HG03108 (cell line): ENCODE measurements at regions not wholly inside any gene's neighbourhood (a gene's known extent, or its start where the extent isn't known, plus 50 kb on each side); places are given as distances from the start of the nearest gene placed in this dataset.
"Not testable (repeated sequence)": the region's sequence is repeated elsewhere in the genome, so short reads cannot be mapped to it uniquely, and the experiment has no call there.

Source experiments
- ATAC-seq: cut with Tn5 transposase; IDR thresholded peaks from one replicate; pipeline ENCODE4 v1.9.1; 2021; ENCODE audit warnings: moderate library complexity; ENCODE audit not compliant: unreplicated experiment

DNA sequence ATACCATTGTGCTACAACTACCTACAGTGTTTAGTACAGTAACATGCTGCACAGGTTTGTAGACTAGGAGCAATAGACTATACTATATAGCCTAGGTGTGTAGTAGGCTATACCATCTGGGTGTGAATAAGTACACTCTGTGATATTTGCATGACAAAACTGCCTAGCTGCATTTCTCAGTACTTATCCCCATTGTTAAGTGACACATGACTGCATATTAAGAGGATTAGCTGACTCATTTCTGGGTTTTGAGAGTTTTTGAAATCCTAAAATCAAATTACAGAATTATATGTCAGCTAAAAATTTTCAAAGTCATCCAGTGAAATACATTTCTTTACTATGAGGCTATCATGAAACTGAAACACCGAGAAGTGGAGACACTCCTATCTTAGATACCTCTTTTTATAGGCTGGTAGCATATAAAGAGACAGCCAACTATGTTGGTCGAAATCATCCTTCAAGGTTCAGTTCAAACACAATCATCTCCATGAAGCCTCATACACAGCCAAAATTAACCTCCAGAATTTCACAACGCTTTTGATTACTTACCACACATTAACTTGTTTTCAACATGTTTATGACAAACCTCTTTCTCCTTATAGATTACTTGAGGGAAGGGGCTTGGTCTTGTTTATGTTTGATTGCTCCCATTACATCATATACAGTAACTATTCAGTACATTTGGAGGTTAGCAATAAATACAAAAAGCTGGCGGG, 89.8 kb upstream of the ANK3 start:
- ATAC-seq = no peak

GRCh38 chr10:60476451-60476850, 86.8 kb upstream of the ANK3 start:
- ATAC-seq = no peak

GRCh38 chr10:60473557-60473956, 83.9 kb upstream of the ANK3 start:
- ATAC-seq = no peak

GRCh38 chr10:60470091-60470490, 80.4 kb upstream of the ANK3 start:
- no peak for ATAC-seq

DNA sequence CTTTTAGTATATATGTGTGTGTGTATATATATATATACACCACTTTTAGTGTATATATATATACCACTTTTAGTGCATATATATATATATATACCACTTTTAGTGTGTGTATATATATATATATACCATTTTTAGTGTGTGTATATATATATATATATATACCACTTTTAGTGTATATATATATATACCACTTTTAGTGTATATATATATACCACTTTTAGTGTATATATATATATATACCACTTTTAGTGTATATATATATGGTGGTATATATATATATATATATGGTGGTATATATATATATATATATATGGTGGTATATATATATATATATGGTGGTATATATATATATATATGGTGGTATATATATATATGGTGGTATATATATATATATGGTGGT, 79.5 kb upstream of the ANK3 start:
- not testable (repeated sequence) for ATAC-seq

GRCh38 chr10:60467202-60467546, 77.5 kb upstream of the ANK3 start:
- ATAC-seq = no peak

DNA sequence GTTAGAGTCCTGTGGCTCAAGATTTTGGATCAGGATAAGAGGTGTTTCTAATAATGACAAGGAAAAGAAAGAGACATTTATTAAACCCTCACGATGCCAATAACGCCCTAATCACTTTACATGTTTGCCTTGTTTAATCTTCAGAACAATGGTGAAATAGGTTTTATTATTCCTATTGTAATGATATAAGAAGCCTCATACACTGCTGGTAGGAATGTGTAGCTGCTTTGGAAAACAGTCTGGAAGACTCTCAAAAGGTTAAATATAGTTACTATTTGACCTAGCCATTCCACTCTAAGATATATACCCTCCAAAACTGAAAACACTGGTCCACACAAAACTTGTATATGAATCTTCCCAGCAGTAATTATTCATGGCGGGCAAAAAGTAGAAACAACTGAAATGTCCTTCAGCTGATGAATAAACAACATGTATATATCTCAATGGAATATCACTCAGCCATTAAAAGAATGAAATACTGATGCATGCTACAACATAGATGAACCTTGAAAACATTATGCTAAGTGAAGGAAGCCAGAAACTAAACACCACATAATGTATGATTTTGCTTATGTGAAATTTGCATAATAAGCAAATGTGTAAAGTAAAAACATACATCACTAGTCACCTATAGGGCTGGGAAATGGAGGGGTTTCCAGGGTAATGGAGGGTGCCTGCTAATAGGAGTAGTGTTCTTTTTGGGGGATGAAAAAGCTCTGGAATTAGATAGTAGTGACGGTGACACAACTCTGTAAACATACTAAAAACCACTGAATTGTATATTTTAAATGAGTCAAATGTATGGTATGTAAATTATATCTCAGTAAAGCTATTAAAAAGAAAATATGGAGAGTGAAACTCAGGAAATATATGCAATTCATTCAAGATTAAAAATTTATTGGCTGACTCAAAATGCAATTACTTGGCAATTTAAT, 76.9 kb upstream of the ANK3 start:
- ATAC-seq = no peak

GRCh38 chr10:60465801-60466200, 76.1 kb upstream of the ANK3 start:
- no peak for ATAC-seq

- ATAC-seq = no peak
Observed at GRCh38 chr10:60464659-60465058, 75.0 kb upstream of the ANK3 start.

GRCh38 chr10:60463746-60464145, 74.1 kb upstream of the ANK3 start:
- no peak for ATAC-seq

DNA sequence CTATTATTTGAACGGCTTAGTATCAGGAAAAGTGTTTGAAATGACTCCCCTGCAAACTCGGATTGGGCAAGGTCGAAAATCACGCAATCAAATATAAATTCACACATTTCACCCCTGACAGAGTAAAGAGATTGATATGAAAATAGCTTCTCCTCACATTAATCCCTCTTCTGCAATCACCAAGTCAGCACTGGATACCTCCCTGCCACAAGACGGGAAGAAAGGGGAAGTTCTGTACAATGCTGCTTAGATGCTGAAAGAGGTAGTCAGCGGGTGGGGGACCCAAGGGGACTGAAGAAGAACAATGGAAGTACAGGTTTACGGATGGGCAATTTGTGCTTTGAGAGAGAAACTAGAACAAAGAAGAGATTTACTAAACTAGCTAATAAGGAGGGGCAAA, 72.0 kb upstream of the ANK3 start:
- ATAC-seq = no peak

DNA sequence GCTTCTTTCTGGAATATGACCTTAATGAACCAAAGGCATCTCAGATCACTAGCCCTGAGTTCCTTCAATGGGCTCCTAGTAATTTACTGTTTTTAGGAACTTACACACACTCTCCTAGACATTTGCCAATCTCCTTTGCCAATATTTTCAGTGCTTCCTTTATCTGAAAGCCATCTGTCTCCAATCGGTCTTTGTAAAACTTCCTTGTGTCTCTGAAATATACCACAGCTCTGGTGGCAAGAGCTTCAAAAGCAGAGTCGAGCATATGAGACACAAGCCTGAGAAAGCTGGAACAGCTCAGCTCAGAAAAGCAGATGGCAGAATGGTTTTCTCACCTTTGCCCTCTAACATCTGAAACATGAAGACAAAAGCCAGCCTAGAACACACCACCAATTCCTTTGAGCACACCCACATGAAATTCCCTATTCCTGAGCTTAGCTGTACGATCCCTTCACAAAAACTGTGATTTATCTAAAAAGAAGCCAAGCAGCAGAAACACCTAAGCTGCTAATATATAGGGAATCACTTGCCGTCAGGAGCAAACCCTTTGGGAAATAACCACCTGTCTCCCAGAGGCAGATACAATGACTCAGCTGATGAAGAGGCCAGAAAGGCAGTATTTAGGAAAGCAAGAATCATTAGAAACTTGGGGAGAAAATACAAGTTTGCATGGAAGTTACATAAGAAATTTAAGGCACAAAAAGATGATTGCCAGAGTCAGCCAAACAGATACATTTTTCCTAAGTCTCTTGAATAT, 70.2 kb upstream of the ANK3 start:
- no peak for ATAC-seq

GRCh38 chr10:60456053-60456452, 66.4 kb upstream of the ANK3 start:
- ATAC-seq = no peak

DNA sequence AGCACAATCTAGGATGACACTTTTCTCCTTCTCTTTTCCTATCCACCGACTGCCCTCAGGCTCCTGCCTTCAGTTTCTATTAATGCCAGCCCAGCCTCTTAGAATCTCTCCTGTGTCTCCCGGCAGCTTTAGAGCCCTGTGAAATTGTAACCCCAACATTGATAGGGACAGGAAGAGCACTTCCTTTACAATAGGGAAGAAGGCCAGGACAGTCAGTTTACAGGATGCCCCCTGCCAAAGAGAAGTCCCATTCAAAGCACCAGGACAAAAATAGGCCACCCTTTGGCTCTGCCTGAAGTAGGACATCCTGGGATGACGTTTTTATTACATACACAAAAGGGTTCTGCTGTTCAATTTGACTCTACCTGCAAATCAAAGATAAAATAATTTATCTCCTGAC, 64.7 kb upstream of the ANK3 start:
- no peak for ATAC-seq

DNA sequence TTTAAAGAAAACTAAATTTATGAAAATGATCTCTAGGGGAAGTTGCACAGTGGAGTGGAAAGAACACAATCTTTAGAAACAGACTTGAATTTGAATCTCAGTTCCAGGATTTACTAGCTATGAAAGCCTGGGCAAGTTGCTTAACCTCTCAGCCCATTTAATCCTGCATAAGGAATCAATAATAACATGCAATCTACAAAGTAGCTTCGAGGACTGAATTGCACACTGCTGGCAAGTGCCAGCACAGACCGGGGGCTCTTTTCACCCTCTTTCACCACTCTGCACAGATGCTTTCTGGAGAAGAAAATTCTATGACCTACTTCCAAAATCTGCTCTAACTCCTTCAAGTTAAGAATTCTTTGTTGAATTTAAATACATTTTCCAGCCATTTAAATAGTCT, 63.4 kb upstream of the ANK3 start:
- ATAC-seq = no peak

DNA sequence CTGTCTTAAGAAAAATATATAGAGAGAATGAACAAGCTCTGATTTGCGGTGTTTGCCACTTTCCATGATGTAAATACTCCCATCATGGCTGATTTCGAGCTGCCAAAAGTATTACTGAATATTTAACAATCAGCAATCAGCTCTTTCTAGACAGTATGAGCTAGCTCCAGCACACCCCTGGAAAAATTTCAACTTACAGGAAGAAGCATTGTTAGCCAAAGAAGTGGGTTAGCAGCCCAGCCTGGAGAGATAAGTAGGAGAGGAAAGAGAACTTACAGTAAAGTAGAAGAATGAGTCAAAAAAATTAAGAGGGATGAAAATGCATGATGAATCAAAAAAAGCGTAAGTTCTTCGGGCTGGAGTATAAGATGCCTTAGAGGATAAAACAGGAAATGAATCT, 60.6 kb upstream of the ANK3 start:
- ATAC-seq = no peak

- ATAC-seq = no peak
Observed at GRCh38 chr10:60448246-60448645, 58.6 kb upstream of the ANK3 start.

- ATAC-seq = no peak
Observed at GRCh38 chr10:60446851-60447250, 57.2 kb upstream of the ANK3 start.

DNA sequence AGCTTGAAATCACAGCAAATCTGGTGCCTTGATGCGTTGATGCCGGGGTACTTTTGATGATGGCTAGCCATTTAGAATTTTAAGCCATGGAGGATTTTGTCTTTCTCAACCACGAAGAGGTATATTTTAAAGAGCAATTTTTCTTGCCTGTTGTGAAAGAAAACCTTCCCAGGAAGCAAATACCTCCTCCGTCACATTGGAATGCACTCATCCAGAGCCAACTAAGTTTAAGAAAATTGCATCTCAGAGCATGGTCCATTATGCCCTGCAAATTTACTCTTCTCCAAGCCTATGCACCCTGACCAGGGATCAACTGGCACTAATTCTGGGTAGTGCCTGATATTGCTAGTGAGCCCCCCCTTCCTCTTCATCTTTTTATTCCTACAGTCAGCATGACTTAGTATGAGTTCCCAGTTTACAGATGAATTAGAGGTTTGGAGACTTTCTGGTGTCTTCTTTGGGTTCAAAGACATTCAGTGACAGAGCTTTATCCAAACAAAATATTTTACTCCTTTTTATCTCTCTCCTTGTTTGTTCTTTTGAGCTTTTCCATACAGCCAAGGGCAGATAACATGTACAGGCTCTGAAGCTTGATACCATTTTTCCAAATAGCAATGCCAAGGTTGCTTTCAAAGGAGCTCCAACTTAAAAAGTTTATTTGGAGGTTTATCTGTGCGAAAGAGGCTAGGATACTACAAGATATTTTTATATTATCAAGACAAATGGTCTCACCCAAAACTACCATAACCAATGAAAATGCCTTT, 56.6 kb upstream of the ANK3 start:
- no peak for ATAC-seq

- ATAC-seq = no peak
Observed at GRCh38 chr10:60444494-60445064, 54.9 kb upstream of the ANK3 start.

DNA sequence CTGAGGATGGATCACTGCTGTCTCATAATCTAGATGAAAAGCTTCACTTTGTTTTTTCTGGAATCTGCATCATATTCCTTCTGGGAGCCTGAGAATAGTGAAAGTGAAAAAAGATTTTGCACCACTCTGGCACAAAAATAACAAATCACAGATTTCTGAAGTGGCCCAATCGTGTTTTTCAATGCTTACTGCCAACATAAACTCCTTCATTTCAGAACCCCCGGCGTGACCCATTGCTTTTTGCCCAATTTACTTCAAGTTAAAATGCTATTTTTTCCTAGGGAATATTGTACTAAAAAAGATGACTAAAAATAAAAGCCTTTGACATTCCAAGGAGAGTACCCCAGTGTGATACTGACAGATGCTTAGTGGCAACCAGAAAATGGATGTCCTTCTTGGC, 53.7 kb upstream of the ANK3 start:
- ATAC-seq = no peak
